ENCODE measurements at regions not wholly inside any gene's neighbourhood (a gene's known extent, or its start where the extent isn't known, plus 50 kb on each side); places are given as distances from the start of the nearest gene placed in this dataset.

DNA sequence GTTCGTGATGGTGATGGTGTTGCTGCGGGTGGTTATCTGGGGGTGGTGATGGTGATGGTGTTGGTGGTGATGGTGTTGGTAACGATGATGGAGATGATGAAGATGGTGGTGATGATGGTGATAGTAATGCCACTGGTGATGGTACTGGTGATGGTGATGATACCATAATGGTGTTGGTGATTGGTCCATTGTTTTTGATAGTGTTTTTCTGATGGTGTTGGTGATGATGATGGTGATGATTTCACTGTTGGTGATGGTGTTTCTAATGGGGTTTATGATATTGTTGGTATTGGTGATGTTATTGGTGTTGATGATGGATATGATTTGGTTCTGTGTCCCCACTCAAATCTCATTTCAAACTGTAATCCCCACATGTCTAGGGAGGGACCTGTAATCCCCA, 51.7 kb upstream of the PITRM1 start:
- H3K4me3 ChIP-seq, result no peak overlapping the region
- H3K27ac ChIP-seq, result no peak overlapping the region
- H3K27me3 ChIP-seq, result no peaks in the 10 kb centered on the region
- WGBS, 2 donors, result 97 to 99% methylated on average over 3 of the region's 3 CpGs
- TF ChIP-seq EP300 (IDR thresholded peaks at IDR 0.05), result no peak
- no peak for TF ChIP-seq POLR2A (IDR thresholded peaks at IDR 0.05)
- TF ChIP-seq CTCF (IDR thresholded peaks at IDR 0.05), result no peak
- peaks cover 0 to 12% (median 4%) of the 10 kb centered on the region in 4 donors for H3K4me1 ChIP-seq
- no peaks in the 10 kb centered on the region for H3K36me3 ChIP-seq
- no peak for DNase-seq (ENCODE audit: low spot score in 2 of 2)
- no peaks in the 10 kb centered on the region for H3K9me3 ChIP-seq

DNA sequence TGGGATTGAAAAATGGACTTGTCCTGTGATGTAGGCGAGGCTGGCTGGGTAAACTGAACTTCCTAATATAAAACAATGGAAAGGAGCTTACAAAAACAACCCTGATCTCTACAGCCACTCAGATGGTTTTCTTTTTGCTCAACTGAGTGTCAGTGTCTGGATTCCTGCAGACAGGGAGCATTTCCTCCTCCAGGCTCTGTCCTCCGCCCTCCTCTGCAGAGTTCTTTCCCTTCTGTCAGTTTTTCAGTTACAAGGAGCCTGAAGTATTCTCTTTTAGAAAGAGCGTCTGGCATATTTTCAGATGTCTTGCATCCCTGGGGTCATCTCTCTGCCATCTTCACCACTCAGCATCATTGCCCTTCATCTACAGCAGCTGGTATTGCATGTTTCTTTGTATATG, 50.0 kb upstream of the PITRM1 start:
- WGBS, 2 donors, result 74 to 80% methylated on average over 3 of the region's 3 CpGs
- no peak overlapping the region for H3K4me3 ChIP-seq

More for the DNA sequence above, 50.0 kb upstream of the PITRM1 start:
- H3K27me3 ChIP-seq, result no peaks in the 10 kb centered on the region
- H3K27ac ChIP-seq, result no peak overlapping the region
- TF ChIP-seq CTCF (IDR thresholded peaks at IDR 0.05) (no peak), EP300 (IDR thresholded peaks at IDR 0.05) (no peak), POLR2A (IDR thresholded peaks at IDR 0.05) (no peak)
- no peaks in the 10 kb centered on the region for H3K9me3 ChIP-seq
- peaks cover 0 to 7% (median under 1%) of the 10 kb centered on the region in 4 donors for H3K4me1 ChIP-seq
- DNase-seq (ENCODE audit: low spot score in 2 of 2), result no peak
- H3K36me3 ChIP-seq, result no peaks in the 10 kb centered on the region
